ENCODE measurements at regions not wholly inside any gene's neighbourhood (a gene's known extent, or its start where the extent isn't known, plus 50 kb on each side); places are given as distances from the start of the nearest gene placed in this dataset.

GRCh38 chr9:38289236-38289865 lies 103.2 kb upstream of the ALDH1B1 start:
- no peak for TF ChIP-seq POLR2AphosphoS5 (IDR thresholded peaks at IDR 0.05; ENCODE audit: low read depth)
- TF ChIP-seq REST (IDR thresholded peaks at IDR 0.05; ENCODE audit: unreplicated experiment) = no peak
- TF ChIP-seq CTCF (conservative IDR thresholded peaks at IDR 0.05; ENCODE audit: low read depth in 2 of 2) = no peak
- no peak for TF ChIP-seq EZH2phosphoT487 (IDR thresholded peaks at IDR 0.05; ENCODE audit: unreplicated experiment)
- TF ChIP-seq EZH2 (IDR thresholded peaks at IDR 0.05; ENCODE audit: low read depth, unreplicated experiment) = no peak
- no peak for TF ChIP-seq STAT1 (IDR thresholded peaks at IDR 0.05; ENCODE audit: unreplicated experiment)

Measured in GM23338 (cell line).